ENCODE measurements at regions not wholly inside any gene's neighbourhood (a gene's known extent, or its start where the extent isn't known, plus 50 kb on each side); places are given as distances from the start of the nearest gene placed in this dataset.
"Not testable (repeated sequence)": the region's sequence is repeated elsewhere in the genome, so short reads cannot be mapped to it uniquely, and the experiment has no call there.

DNA sequence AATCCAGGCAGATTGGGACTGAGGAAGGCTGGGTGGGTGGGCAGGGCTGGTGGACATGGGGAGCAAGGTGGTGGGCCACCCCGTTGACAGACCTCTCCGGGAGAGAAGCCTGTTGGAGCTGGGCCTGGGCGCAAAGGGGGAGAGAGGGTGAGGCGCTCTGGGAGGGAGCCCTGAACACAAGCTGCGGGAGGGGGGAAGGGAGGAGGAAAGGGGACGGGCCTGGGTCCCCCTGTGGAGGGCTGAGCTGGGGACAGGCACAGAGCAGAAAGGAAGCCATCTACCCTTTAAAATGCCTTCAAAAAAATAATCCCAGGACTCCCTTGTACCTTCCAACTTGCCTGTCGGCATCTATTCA lies 161.8 kb downstream of the PSMG1 start:
- DNase-seq = no peak

DNA sequence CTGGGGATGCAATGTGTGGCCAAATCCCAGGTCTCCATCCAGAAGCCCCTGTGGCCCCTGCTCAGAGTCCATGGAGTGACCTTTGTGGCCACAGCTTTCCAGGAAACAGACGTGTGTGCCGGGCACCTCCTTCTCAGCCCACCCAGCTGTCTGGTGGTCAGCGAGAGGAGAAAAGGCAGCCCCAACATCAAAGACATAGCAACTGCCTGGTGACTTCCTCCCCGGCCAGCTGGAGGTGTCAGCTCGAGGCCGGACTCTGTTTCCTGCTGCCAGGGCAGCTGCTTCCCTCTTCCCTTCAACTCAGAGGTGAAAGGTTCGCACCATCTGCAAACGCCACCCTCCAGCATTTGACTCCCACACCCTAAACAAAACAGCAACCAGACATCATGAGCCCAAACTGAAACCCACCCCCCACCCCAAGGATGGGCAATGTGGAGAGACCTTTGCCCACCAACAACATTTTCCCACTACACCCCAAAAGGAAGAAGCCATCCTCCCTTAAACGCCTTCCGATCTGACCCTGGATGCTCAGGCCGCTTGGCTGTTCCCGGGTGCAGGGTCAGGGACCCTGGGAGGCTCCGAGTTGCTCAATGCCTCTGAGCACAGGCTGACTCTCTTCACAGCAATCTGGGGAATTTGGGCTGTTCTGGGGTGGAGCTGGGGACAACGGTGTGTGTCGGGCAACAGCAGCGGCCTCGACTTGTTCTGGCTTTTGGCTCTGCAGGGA lies 162.3 kb downstream of the PSMG1 start:
- DNase-seq = peak; percentile 76

DNA sequence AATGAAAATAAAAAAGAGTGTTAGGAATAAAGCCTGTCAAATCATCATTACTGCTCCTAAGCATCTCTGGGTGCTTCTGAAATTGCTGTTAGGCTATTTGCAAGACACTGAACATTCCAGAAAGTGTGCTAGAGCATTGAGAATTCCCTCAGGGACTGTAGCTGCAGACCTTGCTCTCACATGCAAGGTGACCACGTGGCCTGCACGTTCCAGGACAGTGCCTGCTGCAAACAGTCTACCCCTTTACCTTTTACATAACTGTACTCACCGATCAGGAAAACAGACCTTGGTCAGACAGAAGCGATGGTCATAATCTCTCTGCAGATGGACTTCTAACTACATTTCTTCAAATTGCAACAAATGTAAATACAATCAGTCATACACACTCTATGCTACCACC lies 164.5 kb downstream of the PSMG1 start:
- no peak for DNase-seq

DNA sequence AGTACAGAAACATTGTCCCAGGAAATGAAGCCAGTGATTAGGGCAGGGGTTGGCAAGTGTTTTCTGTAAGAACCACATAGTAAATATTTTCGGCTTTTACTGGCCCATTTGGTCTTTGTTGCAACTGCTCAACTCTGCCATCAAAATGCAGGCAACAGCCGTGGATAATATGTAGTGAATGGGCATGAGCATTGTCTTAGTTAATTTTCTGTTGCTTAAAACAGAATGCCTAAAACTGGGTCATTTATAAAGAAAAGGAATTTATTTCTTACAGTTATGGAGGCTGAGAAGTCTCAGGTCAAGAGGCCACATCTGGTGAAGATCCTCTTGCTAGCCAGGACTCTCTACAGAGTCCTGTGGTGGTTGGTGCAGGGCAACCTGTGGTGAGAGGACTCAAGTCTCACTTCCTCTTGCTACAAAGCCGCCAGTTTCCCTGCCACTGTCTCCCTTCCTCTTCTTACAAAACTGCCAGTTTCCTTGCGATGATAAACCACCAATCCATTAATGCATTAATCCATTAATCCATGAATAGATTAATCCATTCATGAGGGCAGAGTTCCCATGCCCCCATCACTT lies 166.4 kb downstream of the PSMG1 start:
- peak; percentile 90 for DNase-seq

DNA sequence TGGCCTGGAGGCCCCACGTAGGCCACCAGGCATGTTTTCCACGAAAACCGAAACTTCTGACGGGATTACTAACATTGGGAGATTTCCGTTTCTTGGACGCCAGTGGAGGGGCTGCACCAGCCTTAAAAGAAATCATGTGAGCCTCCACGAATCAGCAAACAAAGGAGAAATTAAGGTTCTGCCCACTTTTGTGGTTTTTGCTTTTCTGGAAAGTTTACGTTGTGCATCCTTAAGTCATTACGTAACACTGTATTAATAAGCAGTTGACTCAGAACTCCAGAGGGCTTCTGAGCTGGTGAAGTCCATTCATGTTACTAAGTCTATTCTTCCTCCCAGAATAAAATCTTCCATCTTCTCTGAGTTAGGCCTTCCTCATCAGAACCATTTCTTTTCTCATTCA lies 168.5 kb downstream of the PSMG1 start:
- no peak for DNase-seq

DNA sequence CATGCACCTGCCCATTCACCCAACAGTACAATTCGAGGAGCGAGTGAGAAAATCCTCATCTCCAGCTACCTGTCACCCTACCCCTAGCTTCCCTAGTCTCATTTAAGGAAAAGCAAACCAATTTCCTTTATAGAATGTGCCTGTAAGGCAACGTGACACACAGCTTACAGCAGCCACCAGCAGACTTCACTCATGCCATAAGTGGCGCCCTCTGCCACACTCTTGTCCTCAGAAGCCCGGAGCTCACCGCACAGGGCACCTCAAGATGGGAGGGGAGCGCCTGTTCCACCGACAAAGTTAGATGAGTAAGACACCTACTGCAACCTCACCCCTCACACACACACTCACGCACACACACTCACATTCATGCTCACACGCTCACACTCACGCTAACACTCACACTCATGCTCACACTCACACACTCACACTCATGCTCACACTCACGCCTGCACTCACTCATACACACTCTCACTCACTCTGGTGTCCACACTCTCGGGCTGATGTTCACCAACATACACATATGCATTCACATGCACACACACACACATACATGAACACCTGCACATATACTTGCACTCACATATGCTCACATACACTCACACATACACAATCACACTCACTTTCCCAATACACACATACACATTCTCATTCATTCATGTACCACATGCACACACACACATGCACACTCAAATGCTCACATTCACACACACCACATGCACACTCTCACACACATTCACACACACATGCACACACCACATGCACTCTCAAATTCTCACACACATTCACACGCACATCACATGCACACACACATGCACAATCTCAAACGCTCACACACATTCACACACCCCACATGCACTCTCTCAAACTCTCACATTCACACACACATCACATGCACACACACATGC lies 170.7 kb downstream of the PSMG1 start:
- DNase-seq = no peak

DNA sequence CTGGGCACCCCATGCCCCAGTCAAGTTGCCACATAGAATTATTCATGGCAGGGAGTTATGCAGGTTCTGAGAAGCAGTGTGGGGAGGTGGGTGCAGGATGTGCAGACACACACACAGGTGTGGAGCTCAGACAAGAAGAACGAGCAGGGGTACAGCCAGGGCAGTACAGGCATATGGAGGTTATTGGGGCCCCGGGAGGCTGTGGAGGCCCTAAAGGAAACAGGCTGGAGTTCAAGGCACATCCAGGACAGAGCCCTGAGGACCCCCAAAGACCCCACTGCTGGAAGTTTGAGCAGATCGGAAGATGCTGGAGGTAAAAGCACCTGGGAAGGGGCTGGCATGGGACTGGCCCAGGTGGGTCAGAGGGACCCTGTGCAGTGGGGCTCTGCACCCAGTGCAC lies 171.3 kb downstream of the PSMG1 start:
- DNase-seq = no peak

DNA sequence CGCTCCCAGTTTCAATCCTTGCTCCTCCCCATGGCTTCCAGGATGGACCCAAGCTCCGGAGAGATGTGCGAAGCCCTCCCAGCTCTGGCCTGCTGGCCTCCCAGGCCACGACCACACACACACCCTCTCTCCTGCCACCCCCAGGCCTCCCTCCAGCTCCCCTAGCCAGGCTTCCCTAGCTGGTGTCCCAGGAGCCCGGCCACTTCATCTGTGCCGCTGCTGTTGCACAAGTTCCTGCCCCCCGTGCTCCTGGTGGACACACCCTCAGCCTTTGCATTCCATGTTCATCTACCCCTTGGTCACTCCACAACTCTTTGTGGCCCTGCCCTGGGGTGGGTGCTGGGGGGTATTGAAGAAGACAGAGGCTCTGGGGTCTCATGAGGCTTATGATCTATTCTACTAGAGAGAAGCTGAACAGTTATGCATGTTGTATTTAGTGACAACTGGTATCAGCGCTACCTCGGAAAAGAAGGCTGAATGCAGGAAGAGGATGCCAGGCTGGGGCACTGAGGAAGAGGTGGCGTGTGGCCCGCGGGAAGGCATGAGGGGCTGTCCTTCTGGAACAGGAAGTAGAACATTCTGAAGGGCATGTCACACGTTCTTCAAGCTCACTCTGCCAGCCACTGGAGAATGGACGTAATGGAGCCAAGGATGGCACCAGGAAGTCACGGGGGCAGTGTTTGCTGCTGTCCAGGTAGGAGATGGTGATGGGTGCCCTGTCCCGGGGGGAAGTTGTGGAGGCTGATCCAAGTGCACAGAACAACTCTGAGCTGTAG lies 172.4 kb downstream of the PSMG1 start:
- DNase-seq = no peak

DNA sequence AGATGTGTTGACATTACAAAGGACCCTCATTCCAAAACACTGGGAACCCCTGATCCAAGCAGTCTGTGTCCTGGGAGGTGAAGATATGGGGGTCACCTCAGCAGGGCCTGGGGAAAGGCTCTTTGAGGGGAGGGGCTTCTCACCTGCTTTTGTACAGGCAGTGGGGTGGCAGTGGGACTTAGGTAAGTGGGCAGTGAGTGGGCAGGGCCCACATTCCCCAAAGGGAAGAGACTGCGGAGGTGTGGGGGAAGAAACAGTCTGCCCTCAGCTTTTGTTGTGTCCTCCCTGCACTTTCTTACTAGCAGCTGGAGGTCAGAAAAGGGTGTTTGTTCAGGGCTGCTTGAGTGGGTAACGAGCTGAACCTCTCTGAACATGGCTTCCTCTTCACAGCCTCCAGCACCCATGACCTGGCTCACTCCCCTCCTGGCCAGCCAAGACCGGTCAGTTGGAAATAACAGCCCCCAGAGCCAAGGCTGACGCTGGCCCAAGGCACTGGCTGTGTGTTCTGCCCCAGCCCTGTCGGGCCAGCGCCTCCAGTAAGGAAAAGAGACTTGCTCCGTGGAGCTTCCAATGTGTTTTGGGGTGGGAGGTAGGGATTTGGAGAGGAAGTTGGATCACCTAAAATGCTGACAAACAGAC lies 173.5 kb downstream of the PSMG1 start:
- DNase-seq = no peak

DNA sequence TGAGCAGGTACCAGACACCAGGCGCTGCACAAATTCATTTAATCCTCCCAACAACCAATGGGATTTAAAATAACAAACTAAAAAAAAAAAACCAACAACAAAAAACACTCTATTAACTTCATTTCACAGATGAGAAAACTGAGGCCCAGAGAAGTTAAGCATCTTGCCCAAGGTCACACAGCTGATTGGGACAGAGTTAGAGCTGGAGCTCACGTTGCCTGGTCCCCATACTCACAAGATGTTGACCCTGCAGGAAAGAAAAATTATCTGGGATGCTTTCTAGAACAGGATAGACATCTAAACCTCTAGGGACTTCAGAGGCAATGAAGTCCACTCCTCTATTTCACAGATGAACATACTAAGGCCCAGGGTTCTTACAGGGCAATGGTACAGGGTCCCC lies 175.3 kb downstream of the PSMG1 start:
- DNase-seq = no peak

DNA sequence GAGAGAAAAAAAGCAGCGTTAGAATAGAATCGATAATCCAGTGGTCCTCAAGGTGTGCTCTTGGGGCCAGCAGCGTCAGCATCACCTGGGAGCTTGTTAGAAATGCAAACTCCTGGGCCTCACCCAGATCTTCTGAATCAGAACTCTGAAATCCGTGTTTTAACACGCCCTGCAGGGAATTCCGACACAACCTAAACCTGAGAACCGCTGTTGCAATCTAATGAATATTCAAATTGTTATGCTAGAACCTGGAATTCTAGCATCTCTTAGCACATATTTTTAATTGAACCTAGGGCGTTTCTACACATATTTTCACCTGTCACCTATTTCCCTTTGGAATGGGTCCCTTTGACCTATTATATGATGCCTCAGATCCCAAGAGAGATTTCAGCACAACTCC lies 175.7 kb downstream of the PSMG1 start:
- no peak for DNase-seq

DNA sequence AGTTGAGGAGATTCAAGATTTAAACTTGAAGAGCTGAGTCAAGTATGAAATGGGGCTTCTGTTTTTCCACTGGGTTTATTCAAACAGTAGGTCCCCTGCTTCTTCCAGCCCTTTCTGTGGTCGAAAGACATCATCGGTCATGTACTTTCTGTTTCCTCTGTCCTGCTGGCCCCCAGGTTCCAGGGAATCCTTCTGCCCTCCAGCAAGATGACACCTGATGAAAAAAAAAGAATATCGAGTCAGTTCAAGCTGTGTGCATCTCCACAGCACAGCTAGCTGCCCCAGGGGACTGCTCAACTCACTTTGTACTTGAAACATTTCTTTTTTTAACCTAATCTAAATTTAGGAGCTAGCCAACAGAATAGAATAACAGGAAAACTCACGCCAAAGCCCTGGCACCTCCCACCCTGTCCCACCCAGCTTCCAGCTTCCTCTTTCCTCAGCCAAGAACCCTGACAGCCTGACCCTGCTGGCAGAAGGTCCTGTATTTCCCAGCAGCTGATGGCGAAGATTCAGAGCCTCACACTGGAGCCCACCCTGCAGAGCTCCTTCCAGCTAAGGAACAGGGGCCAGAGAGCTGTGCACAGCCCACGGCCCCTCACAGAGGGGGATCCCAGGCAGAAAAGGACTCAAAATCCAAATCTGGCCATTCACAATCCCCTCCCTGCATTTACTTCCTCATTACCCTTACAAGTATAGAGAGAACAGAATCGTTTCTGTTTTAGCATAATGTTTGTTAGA lies 176.5 kb downstream of the PSMG1 start:
- DNase-seq = no peak

DNA sequence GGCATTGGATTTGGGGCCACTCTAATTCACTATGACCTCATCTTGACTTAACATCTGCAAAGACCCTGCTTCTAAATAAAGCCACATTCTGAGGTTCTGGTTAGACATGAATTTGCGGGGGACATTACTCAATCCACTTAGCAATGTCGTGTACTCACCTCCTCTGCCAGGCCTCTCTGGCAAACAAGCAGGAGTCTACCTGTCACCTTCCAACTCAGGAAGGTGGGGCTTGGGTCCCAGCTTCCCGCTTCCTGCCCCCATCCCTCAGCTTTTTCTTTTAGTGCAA lies 177.8 kb downstream of the PSMG1 start:
- no peak for DNase-seq

DNA sequence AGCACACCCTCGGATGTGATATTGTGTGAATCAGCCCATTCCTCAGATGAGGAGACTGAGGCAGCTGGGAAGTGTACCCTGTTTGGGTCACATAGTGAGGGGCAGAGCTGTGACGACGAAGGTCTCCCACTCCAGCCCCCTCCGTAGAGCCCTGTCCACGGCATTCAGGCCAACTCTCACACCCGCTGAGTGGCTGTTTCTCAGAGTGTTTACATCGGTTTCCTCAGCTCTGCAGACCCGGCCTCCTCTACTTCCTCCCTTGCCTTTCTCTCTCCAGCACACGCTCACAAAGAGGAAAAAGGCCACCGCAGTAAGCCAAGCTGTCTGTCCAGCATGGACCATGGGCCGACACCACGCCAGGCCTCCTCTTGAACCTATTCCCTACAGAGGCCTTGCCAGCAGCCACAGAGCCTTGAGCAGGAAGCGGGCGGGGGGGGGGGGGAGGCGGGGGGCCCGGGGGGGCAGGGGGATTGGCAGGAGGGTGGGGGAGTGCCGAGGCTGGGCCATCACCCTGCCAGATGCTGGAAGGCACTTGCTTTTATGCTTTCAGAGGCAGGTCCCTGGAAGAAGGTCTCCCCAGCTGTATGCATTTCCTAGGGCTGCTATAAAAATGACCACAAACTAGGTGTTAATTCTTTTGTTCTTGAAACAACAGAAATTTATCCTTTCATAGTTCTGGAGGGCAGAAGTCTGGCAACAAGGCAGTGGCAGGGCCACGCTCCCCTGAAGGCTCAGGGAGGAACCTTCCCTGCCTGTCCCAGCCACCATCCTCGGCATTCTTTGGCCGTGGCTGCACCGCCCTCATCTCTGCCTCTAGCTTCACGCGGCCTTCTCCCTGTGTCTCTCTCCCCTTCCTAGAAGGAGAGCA lies 178.4 kb downstream of the PSMG1 start:
- DNase-seq = peak; percentile 85

DNA sequence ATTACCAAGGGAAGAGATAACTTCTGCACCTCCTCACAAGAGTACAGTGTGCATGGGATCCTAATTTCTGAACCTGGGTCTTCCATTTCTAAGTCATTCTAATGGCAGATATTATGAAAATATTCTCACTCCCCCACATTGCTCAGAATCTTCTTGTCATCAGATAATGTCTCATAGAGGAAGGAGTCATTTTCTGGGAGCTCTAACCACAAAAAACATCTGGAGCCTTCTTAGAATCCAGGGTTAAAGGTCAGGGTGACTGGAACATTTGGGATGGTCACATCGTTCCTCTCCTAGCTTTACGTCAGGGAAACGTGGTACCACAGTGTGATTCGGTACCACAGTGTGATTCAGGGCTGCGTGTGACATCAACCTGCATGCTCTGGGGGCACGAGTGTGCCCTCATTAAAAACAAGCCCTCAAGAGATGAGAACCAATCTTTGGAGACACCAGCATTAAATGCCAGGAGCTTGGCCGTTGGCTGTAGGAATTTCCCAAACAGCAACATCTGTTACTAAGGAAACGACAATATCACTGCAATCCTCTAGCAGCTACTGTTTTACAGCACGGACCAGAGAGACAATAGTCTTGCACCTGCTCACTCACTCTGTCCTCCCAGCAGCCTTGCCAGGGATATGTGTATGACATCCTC lies 179.1 kb downstream of the PSMG1 start:
- peak; percentile 87 for DNase-seq

DNA sequence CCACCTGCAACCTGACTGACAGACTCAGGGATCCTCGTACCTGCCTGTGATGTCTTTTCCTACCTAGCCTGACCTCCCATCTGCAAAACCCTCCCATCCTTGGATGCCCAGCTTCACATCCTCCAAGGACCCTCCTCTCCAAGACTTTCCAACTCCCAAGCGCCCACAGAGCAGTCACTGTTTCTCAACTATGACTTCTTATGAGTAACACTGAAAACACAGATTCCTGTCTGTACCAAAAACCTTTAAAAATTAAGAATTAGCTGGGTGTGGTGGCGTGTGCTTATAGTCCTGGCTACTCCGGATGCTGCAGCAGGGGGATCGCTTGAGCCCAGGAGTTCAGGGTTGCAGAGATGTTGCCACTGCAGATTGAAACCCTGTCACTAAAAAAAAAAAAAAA lies 181.9 kb downstream of the PSMG1 start:
- DNase-seq = no peak

DNA sequence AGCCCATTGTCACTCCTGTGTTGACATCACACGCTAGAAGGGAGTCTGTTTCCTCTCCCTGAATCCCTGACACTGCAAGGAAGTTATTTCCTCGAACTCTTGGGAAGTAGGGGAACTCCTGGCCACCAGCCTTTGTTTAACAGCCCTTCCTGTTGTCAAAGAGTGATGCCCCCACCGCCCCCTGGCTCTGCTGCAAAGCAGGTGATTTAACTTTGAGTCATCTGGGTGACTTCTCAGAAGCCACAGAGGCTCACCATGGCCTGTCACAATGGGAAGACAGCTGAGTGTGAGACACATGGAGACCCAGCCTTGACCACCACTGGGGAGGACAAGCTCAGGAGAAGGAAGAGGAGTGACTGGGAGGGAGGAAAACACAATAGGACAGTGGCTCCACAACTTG lies 182.8 kb downstream of the PSMG1 start:
- no peak for DNase-seq

DNA sequence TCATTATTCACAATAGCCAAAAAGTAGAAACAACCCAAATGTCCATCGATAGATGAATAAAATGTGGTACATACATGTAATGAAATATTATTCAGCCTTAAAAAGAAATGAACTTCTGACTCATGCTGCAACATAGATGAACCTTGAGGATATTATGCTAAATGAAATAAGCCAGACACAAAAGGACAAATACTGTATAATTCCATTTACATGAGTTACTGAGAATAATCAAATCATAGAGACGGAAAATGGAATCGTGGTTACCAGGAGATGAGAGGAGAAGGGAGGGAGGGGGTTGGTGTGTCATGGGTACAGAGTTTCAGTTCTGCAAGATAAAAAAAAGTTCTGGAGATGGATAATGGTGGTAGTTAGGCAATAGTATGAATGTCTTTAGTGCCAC lies 184.1 kb downstream of the PSMG1 start:
- no peak for DNase-seq

DNA sequence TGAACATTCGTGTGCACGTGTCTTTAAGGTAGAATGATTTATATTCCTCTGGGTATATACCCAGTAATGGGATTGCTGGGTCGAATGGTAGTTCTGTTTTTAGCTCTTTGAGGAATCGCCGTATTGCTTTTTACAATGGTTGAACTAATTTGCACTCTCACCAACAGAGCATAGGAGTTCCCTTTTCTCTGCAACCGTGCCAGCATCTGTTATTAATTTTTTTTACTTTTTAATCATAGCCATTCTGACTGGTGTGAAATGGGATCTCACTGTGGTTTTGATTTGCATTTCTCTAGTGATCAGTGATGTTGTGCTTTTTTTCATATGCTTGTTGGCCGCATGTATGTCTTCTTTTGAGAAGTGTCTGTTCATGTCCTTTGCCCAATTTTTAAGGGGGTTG lies 185.0 kb downstream of the PSMG1 start:
- not testable (repeated sequence) for DNase-seq

DNA sequence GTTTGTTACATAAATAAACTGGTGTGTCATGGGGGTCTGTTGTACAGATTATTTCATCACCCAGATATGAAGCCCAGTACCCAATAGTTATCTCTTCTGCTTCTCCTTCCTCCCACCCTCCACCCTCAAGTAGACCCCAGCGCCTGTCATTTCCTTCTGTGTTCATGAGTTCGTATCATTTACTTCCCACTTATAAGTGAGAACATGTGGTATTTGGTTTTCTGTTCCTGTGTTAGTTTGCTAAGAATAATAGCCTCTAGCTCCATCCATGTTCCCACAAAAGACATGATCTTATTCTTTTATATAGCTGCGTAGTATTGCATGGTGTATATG lies 185.4 kb downstream of the PSMG1 start:
- not testable (repeated sequence) for DNase-seq

All from GF-D8 (cell line).